ENCODE measurements at regions not wholly inside any gene's neighbourhood (a gene's known extent, or its start where the extent isn't known, plus 50 kb on each side); places are given as distances from the start of the nearest gene placed in this dataset.
"Not testable (repeated sequence)": the region's sequence is repeated elsewhere in the genome, so short reads cannot be mapped to it uniquely, and the experiment has no call there.

DNA sequence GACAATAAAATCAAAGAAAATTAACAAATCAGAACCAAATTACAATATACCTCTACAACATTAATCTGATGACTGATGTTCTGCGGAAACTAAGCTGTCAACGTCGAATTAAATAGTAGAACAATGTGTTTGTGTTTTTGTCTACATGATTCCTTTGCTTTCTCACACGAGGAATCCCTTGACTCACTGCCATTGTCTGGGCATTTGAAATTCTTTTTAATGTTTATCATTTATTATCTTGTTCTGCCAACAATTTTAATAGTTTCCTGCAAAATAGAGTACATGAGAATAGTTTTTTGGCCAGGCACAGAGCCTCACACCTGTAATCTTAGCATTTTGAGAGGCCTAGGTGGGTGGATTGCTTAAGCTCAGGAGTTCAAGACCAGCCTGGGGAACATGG lies 76.6 kb upstream of the KRAS start:
- no peak for DNase-seq

GRCh38 chr12:25326326-25326725 lies 75.6 kb upstream of the KRAS start:
- DNase-seq, result no peak

- DNase-seq, result no peak
These were observed 74.1 kb upstream of the KRAS start for GRCh38 chr12:25324861-25325260.

- DNase-seq, result no peak
These were observed 72.9 kb upstream of the KRAS start for GRCh38 chr12:25323581-25323982.

- no peak for DNase-seq
These were observed 72.3 kb upstream of the KRAS start for GRCh38 chr12:25322918-25323531.

DNA sequence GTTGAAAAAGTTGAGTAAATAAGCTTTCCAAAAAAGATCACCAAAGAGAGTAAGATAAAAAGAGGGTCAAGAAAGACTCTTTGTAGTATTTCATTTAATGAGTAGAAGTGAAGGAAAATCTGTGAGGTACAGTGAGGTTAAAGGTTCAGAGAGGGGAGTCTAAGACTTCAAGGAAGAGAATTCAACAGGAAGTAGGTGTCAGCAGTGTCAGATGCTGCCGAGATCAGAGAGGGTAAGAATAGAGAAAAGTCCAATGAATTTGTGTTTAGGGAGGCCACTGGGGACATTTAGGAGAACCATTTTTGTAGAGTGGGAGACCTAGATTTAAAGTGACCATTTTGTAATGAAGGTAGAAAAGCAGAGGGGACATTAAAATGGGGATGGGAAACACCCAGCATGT lies 71.6 kb upstream of the KRAS start:
- no peak for DNase-seq

- DNase-seq, result no peak
These were observed 71.0 kb upstream of the KRAS start for GRCh38 chr12:25321772-25322171.

GRCh38 chr12:25320123-25321006 lies 69.6 kb upstream of the KRAS start:
- DNase-seq, result no peak

GRCh38 chr12:25319233-25319984 lies 68.7 kb upstream of the KRAS start:
- DNase-seq, result no peak

- no peak for DNase-seq
These were observed 66.8 kb upstream of the KRAS start for GRCh38 chr12:25317553-25317952.

DNA sequence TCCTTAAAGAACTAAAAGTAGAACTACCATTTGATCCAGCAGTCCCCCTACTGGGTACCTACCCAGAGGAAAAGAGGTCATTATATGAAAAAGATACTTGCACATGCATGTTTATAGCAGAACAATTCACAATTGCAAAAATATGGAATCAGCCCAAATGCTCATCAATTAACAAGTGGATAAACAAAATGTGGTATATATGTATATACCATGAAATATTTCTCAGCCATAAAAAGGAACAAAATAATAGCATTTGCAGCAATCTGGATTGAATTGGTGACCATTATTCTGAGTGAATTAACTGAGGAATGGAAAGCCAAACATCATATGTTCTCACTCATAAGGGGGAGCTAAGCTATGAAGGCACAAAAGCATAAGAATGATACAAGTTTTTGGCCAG lies 64.7 kb upstream of the KRAS start:
- no peak for DNase-seq

GRCh38 chr12:25313266-25313990 lies 62.7 kb upstream of the KRAS start:
- DNase-seq, result not testable (repeated sequence)

DNA sequence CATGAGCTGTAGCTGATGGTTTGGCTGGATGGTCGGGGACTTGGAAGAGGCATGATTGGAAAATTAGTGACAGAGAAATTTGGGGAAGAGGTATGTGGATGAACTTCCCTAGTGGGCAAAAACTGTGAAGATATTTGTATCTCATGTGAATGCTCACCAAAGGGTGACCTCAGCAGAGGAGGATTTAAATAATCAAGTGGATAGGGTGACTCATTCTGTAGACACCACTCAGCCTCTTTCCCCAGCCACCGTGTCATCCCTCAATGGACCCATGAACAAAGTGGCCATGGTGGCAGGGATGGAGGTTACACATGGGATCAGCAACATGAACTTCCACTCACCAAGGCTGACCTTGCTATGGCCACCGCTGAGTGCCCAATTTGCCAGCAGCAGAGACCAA lies 60.8 kb upstream of the KRAS start:
- no peak for DNase-seq

GRCh38 chr12:25310071-25310470 lies 59.3 kb upstream of the KRAS start:
- DNase-seq, result not testable (repeated sequence)

- no peak for DNase-seq
These were observed 58.0 kb upstream of the KRAS start for GRCh38 chr12:25308756-25309155.

- DNase-seq, result no peak
These were observed 57.1 kb upstream of the KRAS start for GRCh38 chr12:25307818-25308217.

GRCh38 chr12:25301798-25302197 lies 51.1 kb upstream of the KRAS start:
- DNase-seq, result no peak
